Progenitor cell of endocrine pancreas (in vitro differentiated cells): ENCODE measurements at regions not wholly inside any gene's neighbourhood (a gene's known extent, or its start where the extent isn't known, plus 50 kb on each side); places are given as distances from the start of the nearest gene placed in this dataset.
"Not testable (repeated sequence)": the region's sequence is repeated elsewhere in the genome, so short reads cannot be mapped to it uniquely, and the experiment has no call there.

Experiments
- DNase-seq: peaks from one replicate; pipeline ENCODE4 v3.0.0; 2021; ENCODE audit warnings: low spot score; ENCODE audit not compliant: unreplicated experiment
- H3K27ac Mint-ChIP-seq: 2 replicates; pipeline ENCODE4 v1.8.0; 2021; ENCODE audit warnings: mild to moderate bottlenecking, moderate library complexity, mixed read lengths
- H3K27me3 Mint-ChIP-seq: 2 replicates; pipeline ENCODE4 v1.8.0; 2021; ENCODE audit warnings: mixed read lengths
- H3K36me3 Mint-ChIP-seq: 2 replicates; pipeline ENCODE4 v1.8.0; 2022; ENCODE audit warnings: mixed read lengths; ENCODE audit not compliant: insufficient read depth
- H3K4me1 Mint-ChIP-seq: 2 replicates; pipeline ENCODE4 v1.8.0; 2021; ENCODE audit warnings: low read depth, mixed read lengths
- H3K4me3 Mint-ChIP-seq: 2 replicates; pipeline ENCODE4 v1.8.0; 2021; ENCODE audit warnings: low read depth, mild to moderate bottlenecking, moderate library complexity, mixed read lengths
- H3K9me3 Mint-ChIP-seq: 2 replicates; pipeline ENCODE4 v1.8.0; 2021; ENCODE audit warnings: low read depth, mixed read lengths
- TF ChIP-seq, protein P1 (sequence below): fragments of 200-600 bp; sonication (generic); IDR thresholded peaks from one replicate; pipeline ENCODE4 v1.5.0; 2021; ENCODE audit warnings: antibody characterized with exemption, mild to moderate bottlenecking; ENCODE audit not compliant: unreplicated experiment

DNA sequence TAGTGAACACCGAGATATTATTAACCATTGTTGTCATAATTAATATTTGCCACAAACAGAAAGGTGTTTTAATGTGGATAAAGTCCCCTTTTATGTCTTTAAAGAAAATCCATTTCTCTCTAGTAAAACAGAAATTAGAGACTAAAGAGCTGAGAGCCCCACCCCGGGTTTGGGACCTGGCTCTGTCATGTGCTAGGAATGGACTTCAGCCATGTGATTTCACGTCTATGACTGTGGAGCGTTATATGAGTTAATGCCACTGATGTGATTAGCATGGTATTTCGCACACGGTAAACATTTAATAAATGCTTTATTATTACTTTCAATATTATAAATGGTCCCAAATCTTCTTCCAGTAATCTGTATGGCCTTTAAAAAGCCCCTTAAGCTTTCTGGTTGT lies 205.0 kb upstream of the NFIA start:
- DNase-seq = no peak
- TF ChIP-seq, protein P1, sequence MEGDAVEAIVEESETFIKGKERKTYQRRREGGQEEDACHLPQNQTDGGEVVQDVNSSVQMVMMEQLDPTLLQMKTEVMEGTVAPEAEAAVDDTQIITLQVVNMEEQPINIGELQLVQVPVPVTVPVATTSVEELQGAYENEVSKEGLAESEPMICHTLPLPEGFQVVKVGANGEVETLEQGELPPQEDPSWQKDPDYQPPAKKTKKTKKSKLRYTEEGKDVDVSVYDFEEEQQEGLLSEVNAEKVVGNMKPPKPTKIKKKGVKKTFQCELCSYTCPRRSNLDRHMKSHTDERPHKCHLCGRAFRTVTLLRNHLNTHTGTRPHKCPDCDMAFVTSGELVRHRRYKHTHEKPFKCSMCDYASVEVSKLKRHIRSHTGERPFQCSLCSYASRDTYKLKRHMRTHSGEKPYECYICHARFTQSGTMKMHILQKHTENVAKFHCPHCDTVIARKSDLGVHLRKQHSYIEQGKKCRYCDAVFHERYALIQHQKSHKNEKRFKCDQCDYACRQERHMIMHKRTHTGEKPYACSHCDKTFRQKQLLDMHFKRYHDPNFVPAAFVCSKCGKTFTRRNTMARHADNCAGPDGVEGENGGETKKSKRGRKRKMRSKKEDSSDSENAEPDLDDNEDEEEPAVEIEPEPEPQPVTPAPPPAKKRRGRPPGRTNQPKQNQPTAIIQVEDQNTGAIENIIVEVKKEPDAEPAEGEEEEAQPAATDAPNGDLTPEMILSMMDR = no peak
- no peaks in the 10 kb centered on the region for H3K27me3 Mint-ChIP-seq
- no peaks in the 10 kb centered on the region for H3K9me3 Mint-ChIP-seq
- no peak overlapping the region for H3K4me3 Mint-ChIP-seq
- H3K27ac Mint-ChIP-seq = no peak overlapping the region
- H3K36me3 Mint-ChIP-seq = no peaks in the 10 kb centered on the region
- H3K4me1 Mint-ChIP-seq = peaks cover 4% of the 10 kb centered on the region

GRCh38 chr1:60876952-60877351 lies 205.4 kb upstream of the NFIA start:
- H3K4me3 Mint-ChIP-seq = no peak overlapping the region
- H3K27me3 Mint-ChIP-seq = no peaks in the 10 kb centered on the region
- H3K9me3 Mint-ChIP-seq = no peaks in the 10 kb centered on the region

GRCh38 chr1:60875138-60875537 lies 207.2 kb upstream of the NFIA start:
- H3K27me3 Mint-ChIP-seq = no peaks in the 10 kb centered on the region
- H3K4me1 Mint-ChIP-seq = peaks cover 4% of the 10 kb centered on the region
- no peaks in the 10 kb centered on the region for H3K9me3 Mint-ChIP-seq
- no peak for DNase-seq
- TF ChIP-seq, protein P1 = no peak
- H3K4me3 Mint-ChIP-seq = no peak overlapping the region
- H3K27ac Mint-ChIP-seq = no peak overlapping the region
- H3K36me3 Mint-ChIP-seq = no peaks in the 10 kb centered on the region

More at GRCh38 chr1:60876952-60877351, 205.4 kb upstream of the NFIA start:
- TF ChIP-seq, protein P1 = no peak
- Mint-ChIP-seq H3K36me3 (no peaks in the 10 kb centered on the region), H3K27ac (no peak overlapping the region), H3K4me1 (peaks cover 4% of the 10 kb centered on the region)
- no peak for DNase-seq

GRCh38 chr1:60874718-60875117 lies 207.6 kb upstream of the NFIA start:
- Mint-ChIP-seq H3K4me1 (peaks cover 4% of the 10 kb centered on the region), H3K36me3 (no peaks in the 10 kb centered on the region), H3K9me3 (no peaks in the 10 kb centered on the region), H3K27ac (no peak overlapping the region), H3K4me3 (no peak overlapping the region), H3K27me3 (no peaks in the 10 kb centered on the region)
- DNase-seq = no peak
- TF ChIP-seq, protein P1 = no peak

DNA sequence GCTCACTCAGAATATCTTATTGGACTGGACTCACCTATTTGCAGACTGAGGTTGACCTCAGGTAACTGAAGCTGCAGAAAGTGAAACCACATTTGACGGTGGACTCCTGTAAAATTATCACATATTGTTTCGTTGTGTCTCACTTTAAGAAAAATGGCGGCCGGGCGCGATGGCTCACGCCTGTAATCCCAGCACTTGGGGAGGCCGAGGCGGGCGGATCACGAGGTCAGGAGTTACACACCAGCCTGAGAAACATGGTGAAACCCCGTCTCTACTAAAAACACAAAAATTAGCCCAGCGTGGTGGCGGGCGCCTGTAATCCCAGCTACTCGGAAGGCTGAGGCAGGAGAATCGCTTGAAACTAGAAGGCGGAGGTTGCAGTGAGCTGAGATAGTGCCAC lies 209.0 kb upstream of the NFIA start:
- not testable (repeated sequence) for H3K36me3 Mint-ChIP-seq, H3K27ac Mint-ChIP-seq, H3K9me3 Mint-ChIP-seq, DNase-seq, H3K27me3 Mint-ChIP-seq, H3K4me3 Mint-ChIP-seq, H3K4me1 Mint-ChIP-seq

DNA sequence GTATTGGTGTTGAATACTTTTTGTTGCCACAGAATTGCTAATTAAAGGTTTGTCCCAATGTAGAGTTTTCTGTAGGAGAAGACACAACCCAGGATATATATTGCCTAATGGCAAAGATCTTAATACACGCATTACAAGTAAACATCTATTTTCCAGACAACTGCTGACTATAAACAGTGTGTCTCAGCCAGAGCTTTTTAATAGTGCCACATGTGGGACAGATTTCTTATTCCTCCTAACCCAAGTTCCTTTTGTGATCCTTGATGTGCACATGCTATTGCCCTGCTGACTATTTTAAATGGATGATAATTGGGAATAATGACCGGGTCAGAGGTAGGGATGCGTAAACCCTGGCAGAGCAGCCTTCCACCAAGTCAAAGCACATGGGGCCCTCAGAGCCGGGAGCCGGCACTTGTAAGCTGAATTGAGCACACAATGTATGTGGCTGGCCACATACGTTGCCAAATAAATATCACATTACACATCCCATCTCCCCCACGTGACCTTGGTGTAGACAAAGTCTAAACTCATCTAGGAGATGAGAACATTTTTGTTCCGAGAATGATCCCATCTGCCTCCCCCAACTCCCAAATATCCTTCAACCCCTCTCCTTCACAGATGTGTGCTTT lies 209.8 kb upstream of the NFIA start:
- DNase-seq = no peak
- Mint-ChIP-seq H3K27me3 (no peaks in the 10 kb centered on the region), H3K4me3 (no peak overlapping the region), H3K4me1 (peaks cover 4% of the 10 kb centered on the region), H3K9me3 (no peaks in the 10 kb centered on the region), H3K36me3 (no peaks in the 10 kb centered on the region), H3K27ac (no peak overlapping the region)
- TF ChIP-seq, protein P1 = no peak
